ENCODE measurements at regions not wholly inside any gene's neighbourhood (a gene's known extent, or its start where the extent isn't known, plus 50 kb on each side); places are given as distances from the start of the nearest gene placed in this dataset.
"Not testable (repeated sequence)": the region's sequence is repeated elsewhere in the genome, so short reads cannot be mapped to it uniquely, and the experiment has no call there.

DNA sequence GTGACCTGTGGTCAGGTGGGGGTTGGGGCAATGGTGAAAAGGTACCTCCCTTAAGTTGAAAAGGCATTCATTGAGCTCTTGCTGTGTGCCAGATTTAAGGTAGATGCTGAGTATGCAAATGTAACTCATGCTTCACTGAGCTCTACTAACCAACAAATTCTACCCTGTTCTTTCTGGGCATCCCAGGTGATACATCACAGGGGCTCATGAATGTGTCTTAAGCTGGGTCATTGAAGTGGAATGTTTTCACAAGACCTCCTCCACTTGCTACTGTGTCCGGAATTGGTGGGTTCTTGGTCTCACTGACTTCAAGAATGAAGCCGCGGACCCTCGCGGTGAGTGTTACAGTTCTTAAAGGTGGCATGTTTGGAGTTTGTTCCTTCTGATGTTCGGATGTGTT, 362.8 kb upstream of the ZNF462 start:
- no peak overlapping the region for H2AFZ ChIP-seq (ENCODE audit: low read depth, low read length)
- no peaks in the 10 kb centered on the region for H3K27me3 ChIP-seq (ENCODE audit: control insufficient read depth in 2 of 2, insufficient read depth in 2 of 2, low read length in 2 of 2)
- no peaks in the 10 kb centered on the region for H3K79me2 ChIP-seq (ENCODE audit: control insufficient read depth, insufficient read depth, low read length)
- ChIA-PET CTCF (no interaction called here), POLR2A (no interaction called here)
- dilution Hi-C loops (cut with MboI; ENCODE audit: extremely low pct_ligation_motif_present, low sequenced_read_pairs) = no loop called here
- no peak for FAIRE-seq
- H3K9me1 ChIP-seq (replicated peaks; ENCODE audit: control insufficient read depth, extremely low read depth, insufficient read depth, low read length) = no peaks in the 10 kb centered on the region
- no peaks in the 10 kb centered on the region for H3K36me3 ChIP-seq (ENCODE audit: control insufficient read depth in 2 of 2, extremely low read depth in 1 of 2, insufficient read depth in 2 of 2, low read length in 2 of 2)
- H3K27ac ChIP-seq (ENCODE audit: insufficient read depth, low read depth, low read length) = no peak overlapping the region
- intact Hi-C loops (cut with micrococcal nuclease) = no loop called here
- H3K9ac ChIP-seq (replicated peaks; ENCODE audit: extremely low read depth, insufficient read depth, low read length) = no peak overlapping the region
- no peak overlapping the region for H3K4me2 ChIP-seq (ENCODE audit: insufficient read depth, low read length)
- DNase-seq (ENCODE audit: low read depth, low spot score) = no peak
- H4K20me1 ChIP-seq (replicated peaks; ENCODE audit: control insufficient read depth, extremely low read depth, insufficient read depth, low read length) = no peaks in the 10 kb centered on the region
- BruUV-seq (replicated peaks) = no TSS peak
- peaks cover 5% of the 10 kb centered on the region for H3K9me3 ChIP-seq (replicated peaks; ENCODE audit: control insufficient read depth, insufficient read depth, low read length)
- TF ChIP-seq, protein P1, sequence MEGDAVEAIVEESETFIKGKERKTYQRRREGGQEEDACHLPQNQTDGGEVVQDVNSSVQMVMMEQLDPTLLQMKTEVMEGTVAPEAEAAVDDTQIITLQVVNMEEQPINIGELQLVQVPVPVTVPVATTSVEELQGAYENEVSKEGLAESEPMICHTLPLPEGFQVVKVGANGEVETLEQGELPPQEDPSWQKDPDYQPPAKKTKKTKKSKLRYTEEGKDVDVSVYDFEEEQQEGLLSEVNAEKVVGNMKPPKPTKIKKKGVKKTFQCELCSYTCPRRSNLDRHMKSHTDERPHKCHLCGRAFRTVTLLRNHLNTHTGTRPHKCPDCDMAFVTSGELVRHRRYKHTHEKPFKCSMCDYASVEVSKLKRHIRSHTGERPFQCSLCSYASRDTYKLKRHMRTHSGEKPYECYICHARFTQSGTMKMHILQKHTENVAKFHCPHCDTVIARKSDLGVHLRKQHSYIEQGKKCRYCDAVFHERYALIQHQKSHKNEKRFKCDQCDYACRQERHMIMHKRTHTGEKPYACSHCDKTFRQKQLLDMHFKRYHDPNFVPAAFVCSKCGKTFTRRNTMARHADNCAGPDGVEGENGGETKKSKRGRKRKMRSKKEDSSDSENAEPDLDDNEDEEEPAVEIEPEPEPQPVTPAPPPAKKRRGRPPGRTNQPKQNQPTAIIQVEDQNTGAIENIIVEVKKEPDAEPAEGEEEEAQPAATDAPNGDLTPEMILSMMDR (IDR thresholded peaks at IDR 0.05; ENCODE audit: extremely low read depth in 1 of 2, insufficient read depth in 1 of 2, low read depth in 1 of 2, low read length in 2 of 2) = no peak
- TF ChIP-seq GATA2 (IDR thresholded peaks at IDR 0.05; ENCODE audit: insufficient read depth, insufficient read length, low read depth, low read length) (no peak), POLR2A (IDR thresholded peaks at IDR 0.05; ENCODE audit: low read depth, low read length) (no peak), FOS (IDR thresholded peaks at IDR 0.05; ENCODE audit: borderline replicate concordance, insufficient read depth, low read length) (no peak)
- TF ChIP-seq, protein P2, sequence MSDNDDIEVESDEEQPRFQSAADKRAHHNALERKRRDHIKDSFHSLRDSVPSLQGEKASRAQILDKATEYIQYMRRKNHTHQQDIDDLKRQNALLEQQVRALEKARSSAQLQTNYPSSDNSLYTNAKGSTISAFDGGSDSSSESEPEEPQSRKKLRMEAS (IDR thresholded peaks at IDR 0.05; ENCODE audit: insufficient read depth, insufficient read length) = no peak
- no peaks in the 10 kb centered on the region for H3K4me1 ChIP-seq (ENCODE audit: control insufficient read depth, extremely low read depth, insufficient read depth, low read length)
- H3K4me3 ChIP-seq (replicated peaks in 1 of 3; ENCODE audit: insufficient read depth in 1 of 3, low read depth in 1 of 3, low read length in 3 of 3) = no peak overlapping the region

DNA sequence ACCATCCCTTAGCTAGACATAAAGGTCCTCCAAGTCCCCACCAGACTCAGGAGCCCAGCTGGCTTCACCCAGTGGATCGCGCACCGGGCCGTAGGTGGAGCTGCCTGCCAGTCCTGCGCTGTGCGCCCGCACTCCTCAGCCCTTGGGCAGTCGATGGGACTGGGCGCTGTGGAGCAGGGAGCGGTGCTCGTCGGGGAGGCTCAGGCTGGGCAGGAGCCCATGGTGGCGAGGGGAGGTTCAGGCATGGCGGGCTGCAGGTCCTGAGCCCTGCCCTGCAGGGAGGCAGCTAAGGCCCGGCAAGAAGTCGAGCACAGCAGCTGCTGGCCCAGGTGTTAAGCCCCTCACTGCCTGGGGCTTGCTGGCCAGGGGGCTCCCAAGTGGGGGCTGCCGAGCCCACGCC, 361.8 kb upstream of the ZNF462 start:
- FAIRE-seq; H3K27ac ChIP-seq (ENCODE audit: insufficient read depth, low read depth, low read length); H3K79me2 ChIP-seq (ENCODE audit: control insufficient read depth, insufficient read depth, low read length); H3K4me1 ChIP-seq (ENCODE audit: control insufficient read depth, extremely low read depth, insufficient read depth, low read length); POLR2A ChIA-PET; H3K9ac ChIP-seq (replicated peaks; ENCODE audit: extremely low read depth, insufficient read depth, low read length); H2AFZ ChIP-seq (ENCODE audit: low read depth, low read length); intact Hi-C loops (cut with micrococcal nuclease); H4K20me1 ChIP-seq (replicated peaks; ENCODE audit: control insufficient read depth, extremely low read depth, insufficient read depth, low read length); H3K36me3 ChIP-seq (ENCODE audit: control insufficient read depth in 2 of 2, extremely low read depth in 1 of 2, insufficient read depth in 2 of 2, low read length in 2 of 2); CTCF ChIA-PET; H3K4me3 ChIP-seq (replicated peaks in 1 of 3; ENCODE audit: insufficient read depth in 1 of 3, low read depth in 1 of 3, low read length in 3 of 3); H3K4me2 ChIP-seq (ENCODE audit: insufficient read depth, low read length); DNase-seq (ENCODE audit: low read depth, low spot score); dilution Hi-C loops (cut with MboI; ENCODE audit: extremely low pct_ligation_motif_present, low sequenced_read_pairs); BruUV-seq (replicated peaks); H3K9me1 ChIP-seq (replicated peaks; ENCODE audit: control insufficient read depth, extremely low read depth, insufficient read depth, low read length); H3K9me3 ChIP-seq (replicated peaks; ENCODE audit: control insufficient read depth, insufficient read depth, low read length); H3K27me3 ChIP-seq (ENCODE audit: control insufficient read depth in 2 of 2, insufficient read depth in 2 of 2, low read length in 2 of 2): not testable (repeated sequence)
